SJSA1 (cell line): ENCODE measurements at regions not wholly inside any gene's neighbourhood (a gene's known extent, or its start where the extent isn't known, plus 50 kb on each side); places are given as distances from the start of the nearest gene placed in this dataset.

Experiments used
- DNase-seq, 2 experiments: peaks; one replicate each; pipeline ENCODE4 v3.0.0-alpha.2; 2015 to 2020; ENCODE audit warnings: low spot score in 2 of 2, low read depth in 1 of 2
- H3K27ac ChIP-seq: fragments of 250-450 bp; sonication (Bioruptor Pico); 2 replicates; pipeline ENCODE4 v1.5.1; 2020; ENCODE audit warnings: mild to moderate bottlenecking, moderate library complexity
- H3K27me3 ChIP-seq: fragments of 250-450 bp; sonication (Bioruptor Pico); replicated peaks from 2 replicates; pipeline ENCODE4 v1.5.1; 2020; ENCODE audit warnings: mild to moderate bottlenecking, moderate library complexity
- H3K36me3 ChIP-seq: fragments of 250-450 bp; sonication (Bioruptor Pico); 2 replicates; pipeline ENCODE4 v1.5.1; 2020; ENCODE audit warnings: mild to moderate bottlenecking
- H3K4me1 ChIP-seq: fragments of 250-450 bp; sonication (Bioruptor Pico); replicated peaks from 2 replicates; pipeline ENCODE4 v1.6.1; 2021; ENCODE audit warnings: mild to moderate bottlenecking
- H3K4me3 ChIP-seq: fragments of 250-450 bp; sonication (Bioruptor Pico); 2 replicates; pipeline ENCODE4 v1.5.1; 2020; ENCODE audit warnings: mild to moderate bottlenecking
- H3K9me3 ChIP-seq: fragments of 250-450 bp; sonication (Bioruptor Pico); replicated peaks from 2 replicates; pipeline ENCODE4 v1.5.1; 2020; ENCODE audit warnings: mild to moderate bottlenecking

DNA sequence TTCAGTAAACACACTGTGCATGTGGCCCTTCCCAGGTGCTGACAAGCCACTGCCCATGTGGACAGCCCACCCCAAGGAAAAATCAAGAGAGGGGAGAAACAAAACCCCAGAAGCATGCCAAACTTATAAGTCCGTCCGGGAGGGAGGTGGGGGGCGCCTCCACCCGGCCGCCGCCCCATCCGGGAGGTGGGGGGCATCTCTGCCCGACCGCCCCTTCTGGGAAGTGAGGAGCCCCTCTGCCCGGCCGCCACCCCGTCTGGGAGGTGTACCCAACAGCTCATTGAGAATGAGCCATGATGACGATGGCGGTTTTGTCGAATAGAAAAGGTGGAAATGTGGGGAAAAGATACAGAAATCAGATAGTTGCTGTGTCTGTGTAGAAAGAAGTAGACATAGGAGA, 53.8 kb upstream of the C2CD4B start:
- Histone ChIP-seq H3K4me3 (no peak overlapping the region), H3K27ac (no peak overlapping the region), H3K9me3 (0 out of 2 replicates have a peak, but pooled peaks cover 3% of the 10 kb centered on the region), H3K27me3 (0 out of 2 replicates have a peak, but pooled peaks cover 3% of the 10 kb centered on the region), H3K36me3 (no peaks in the 10 kb centered on the region), H3K4me1 (no peaks in the 10 kb centered on the region)
- DNase-seq = no peak

- Histone ChIP-seq H3K4me1 (no peaks in the 10 kb centered on the region), H3K4me3 (no peak overlapping the region), H3K36me3 (no peaks in the 10 kb centered on the region), H3K27me3 (0 out of 2 replicates have a peak, but pooled peaks cover 3% of the 10 kb centered on the region), H3K9me3 (0 out of 2 replicates have a peak, but pooled peaks cover 3% of the 10 kb centered on the region), H3K27ac (no peak overlapping the region)
- DNase-seq = no peak
Observed at GRCh38 chr15:62219799-62220198, 54.7 kb upstream of the C2CD4B start.

GRCh38 chr15:62223020-62223419, 57.9 kb upstream of the C2CD4B start:
- Histone ChIP-seq H3K4me1 (no peaks in the 10 kb centered on the region), H3K4me3 (no peak overlapping the region), H3K36me3 (no peaks in the 10 kb centered on the region), H3K9me3 (no peaks in the 10 kb centered on the region), H3K27ac (no peak overlapping the region), H3K27me3 (0 out of 2 replicates have a peak, but pooled peaks cover 3% of the 10 kb centered on the region)
- DNase-seq = no peak

GRCh38 chr15:62228604-62229003, 63.5 kb upstream of the C2CD4B start:
- H3K27ac ChIP-seq = no peak overlapping the region
- H3K4me1 ChIP-seq = no peaks in the 10 kb centered on the region
- H3K4me3 ChIP-seq = no peak overlapping the region
- H3K27me3 ChIP-seq = no peaks in the 10 kb centered on the region
- no peaks in the 10 kb centered on the region for H3K36me3 ChIP-seq
- DNase-seq = no peak
- H3K9me3 ChIP-seq = no peaks in the 10 kb centered on the region

DNA sequence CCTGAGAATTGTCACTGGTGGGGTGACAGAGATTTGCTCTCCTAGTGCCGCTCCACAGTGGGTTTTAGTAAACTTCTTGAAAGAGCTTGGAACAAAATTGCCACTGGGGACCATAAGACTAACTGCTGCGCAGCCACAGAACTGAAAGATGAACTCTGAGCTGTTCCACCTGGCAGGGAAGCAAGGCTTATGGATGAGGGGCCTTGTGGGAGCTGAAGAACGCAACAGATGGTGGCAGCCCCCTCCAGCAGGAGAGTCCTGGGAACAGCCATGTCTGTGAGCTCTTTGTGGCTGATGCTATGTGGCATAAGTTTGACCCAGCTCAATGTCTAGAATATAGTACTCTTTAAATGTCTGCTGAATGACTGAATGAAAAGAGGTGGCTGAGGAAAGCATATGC, 66.8 kb upstream of the C2CD4B start:
- H3K4me1 ChIP-seq = no peaks in the 10 kb centered on the region
- no peak for DNase-seq
- H3K4me3 ChIP-seq = no peak overlapping the region
- H3K27me3 ChIP-seq = no peaks in the 10 kb centered on the region
- no peaks in the 10 kb centered on the region for H3K9me3 ChIP-seq
- H3K27ac ChIP-seq = no peak overlapping the region
- no peaks in the 10 kb centered on the region for H3K36me3 ChIP-seq

DNA sequence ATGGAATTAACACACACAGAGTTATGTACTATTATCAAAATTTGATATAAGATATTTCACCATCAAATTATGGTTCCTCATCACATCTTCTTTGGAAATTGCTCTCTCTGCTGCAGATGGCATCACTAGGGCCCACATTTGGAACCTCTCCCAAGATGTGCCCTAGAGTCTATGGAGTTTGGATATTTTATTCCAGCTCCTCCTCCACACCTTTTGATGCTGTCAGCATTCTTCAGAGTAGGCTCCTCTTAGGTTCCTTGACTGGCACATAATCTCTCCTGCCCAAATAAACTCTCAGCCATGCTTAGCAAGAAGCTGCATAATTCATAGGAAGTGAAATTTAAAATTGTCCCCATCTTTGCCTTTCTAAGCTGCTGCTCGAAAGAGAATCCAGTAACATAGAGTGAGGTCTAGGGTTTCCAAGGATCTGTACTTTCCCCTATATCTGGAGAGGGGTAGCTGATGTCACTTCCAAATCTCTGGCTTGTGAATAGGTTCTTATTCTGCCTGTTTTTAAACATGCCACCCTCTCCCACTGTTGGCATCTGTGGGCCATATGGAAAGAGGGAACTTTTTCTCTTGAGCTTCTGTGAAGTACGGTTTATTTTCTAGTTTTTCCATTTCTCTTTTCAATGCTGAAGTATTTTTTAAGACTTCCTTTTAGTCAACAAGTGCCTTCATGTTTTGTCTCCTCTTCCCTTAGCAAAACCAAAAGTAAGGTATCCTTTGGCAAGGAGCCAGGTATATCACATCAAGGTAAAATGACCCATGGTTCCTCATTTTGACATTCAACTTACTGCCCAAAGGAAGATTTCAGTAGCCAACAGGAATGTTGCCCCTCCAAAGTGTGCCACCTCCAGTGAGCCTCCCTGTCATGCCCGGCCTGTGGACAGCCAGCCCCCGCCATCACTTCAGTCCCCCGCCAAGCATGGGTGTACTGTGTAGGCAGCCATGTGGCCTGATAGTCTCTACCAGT, 75.3 kb upstream of the C2CD4B start:
- Histone ChIP-seq H3K27me3 (no peaks in the 10 kb centered on the region), H3K36me3 (no peaks in the 10 kb centered on the region), H3K9me3 (peaks cover 3% of the 10 kb centered on the region; the same call in 1 of the 2 replicates), H3K27ac (no peak overlapping the region), H3K4me1 (no peaks in the 10 kb centered on the region), H3K4me3 (no peak overlapping the region)
- no peak for DNase-seq

DNA sequence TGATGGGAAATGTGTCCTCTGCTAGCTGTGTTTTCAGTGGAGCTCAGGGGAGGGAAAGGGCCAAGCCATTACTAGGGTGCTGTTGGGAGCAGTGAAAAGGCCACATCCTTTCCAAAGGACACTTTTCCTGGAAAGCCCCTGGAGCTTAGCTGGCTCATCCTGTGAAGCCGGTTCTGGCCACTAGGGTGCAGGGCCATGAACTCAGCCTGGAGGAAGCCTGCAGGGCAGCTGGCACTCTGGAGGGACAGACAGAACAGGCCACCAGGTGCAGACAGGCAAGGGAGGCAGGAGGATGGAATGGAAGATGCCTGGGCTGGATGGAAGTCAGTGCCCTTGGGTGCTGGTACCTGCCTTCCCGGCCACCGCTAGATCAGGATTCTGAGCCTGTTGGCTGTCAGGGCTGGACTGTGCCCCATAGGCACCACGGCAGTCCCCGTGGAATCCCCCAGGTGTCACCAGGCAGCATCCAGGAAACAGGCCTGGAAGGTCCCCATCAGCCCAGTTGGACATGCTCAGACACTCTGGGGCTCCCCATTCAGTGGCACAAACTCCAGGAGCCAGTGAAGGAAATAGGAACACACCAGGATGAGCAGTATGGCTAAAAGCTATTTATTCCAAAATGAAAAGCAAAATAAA, 76.2 kb upstream of the C2CD4B start:
- Histone ChIP-seq H3K36me3 (no peaks in the 10 kb centered on the region), H3K9me3 (peaks cover 3% of the 10 kb centered on the region; the same call in 1 of the 2 replicates), H3K4me1 (no peaks in the 10 kb centered on the region), H3K27me3 (no peaks in the 10 kb centered on the region), H3K4me3 (no peak overlapping the region), H3K27ac (no peak overlapping the region)
- DNase-seq = no peak

GRCh38 chr15:62242999-62243398, 77.9 kb upstream of the C2CD4B start:
- Histone ChIP-seq H3K36me3 (no peaks in the 10 kb centered on the region), H3K4me1 (no peaks in the 10 kb centered on the region), H3K9me3 (peaks cover 2% of the 10 kb centered on the region; the same call in 1 of the 2 replicates), H3K27ac (no peak overlapping the region), H3K4me3 (no peak overlapping the region), H3K27me3 (no peaks in the 10 kb centered on the region)
- DNase-seq = no peak

DNA sequence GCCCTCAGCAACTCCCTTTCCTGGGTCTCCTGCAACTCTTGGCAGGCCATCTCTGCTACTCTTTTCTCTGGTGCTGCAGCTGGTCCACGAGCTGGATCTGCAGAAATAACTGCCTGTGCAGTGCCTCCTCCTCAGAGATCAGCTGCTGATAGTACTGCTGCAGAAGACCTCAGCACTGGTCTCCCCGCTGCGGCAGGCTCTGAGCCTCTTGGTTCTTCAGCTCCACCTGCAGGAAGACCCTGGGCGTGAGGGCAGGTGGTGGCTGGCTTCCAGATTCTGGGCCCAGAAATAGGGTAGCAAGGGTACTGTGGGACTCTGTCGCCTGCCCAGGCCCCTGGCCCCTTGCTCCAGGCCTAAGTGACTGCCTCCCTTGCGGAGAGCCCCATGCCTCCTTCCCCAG, 79.7 kb upstream of the C2CD4B start:
- H3K27me3 ChIP-seq = peaks cover 8% of the 10 kb centered on the region; the same call in 1 of the 2 replicates
- H3K9me3 ChIP-seq = no peaks in the 10 kb centered on the region
- H3K27ac ChIP-seq = no peak overlapping the region
- H3K36me3 ChIP-seq = no peaks in the 10 kb centered on the region
- no peak for DNase-seq
- H3K4me1 ChIP-seq = no peaks in the 10 kb centered on the region
- H3K4me3 ChIP-seq = no peak overlapping the region

GRCh38 chr15:62248277-62248984, 83.3 kb upstream of the C2CD4B start:
- H3K4me3 ChIP-seq = no peak overlapping the region
- H3K36me3 ChIP-seq = no peaks in the 10 kb centered on the region
- H3K4me1 ChIP-seq = no peaks in the 10 kb centered on the region
- H3K27me3 ChIP-seq = peaks cover 8% of the 10 kb centered on the region; the same call in 1 of the 2 replicates
- H3K27ac ChIP-seq = no peak overlapping the region
- no peak for DNase-seq
- H3K9me3 ChIP-seq = no peaks in the 10 kb centered on the region

GRCh38 chr15:62249501-62249900, 84.4 kb upstream of the C2CD4B start:
- no peaks in the 10 kb centered on the region for H3K4me1 ChIP-seq
- H3K4me3 ChIP-seq = no peak overlapping the region
- H3K27ac ChIP-seq = no peak overlapping the region
- H3K9me3 ChIP-seq = no peaks in the 10 kb centered on the region
- no peak for DNase-seq
- peaks cover 8% of the 10 kb centered on the region; the same call in 1 of the 2 replicates for H3K27me3 ChIP-seq
- no peaks in the 10 kb centered on the region for H3K36me3 ChIP-seq

DNA sequence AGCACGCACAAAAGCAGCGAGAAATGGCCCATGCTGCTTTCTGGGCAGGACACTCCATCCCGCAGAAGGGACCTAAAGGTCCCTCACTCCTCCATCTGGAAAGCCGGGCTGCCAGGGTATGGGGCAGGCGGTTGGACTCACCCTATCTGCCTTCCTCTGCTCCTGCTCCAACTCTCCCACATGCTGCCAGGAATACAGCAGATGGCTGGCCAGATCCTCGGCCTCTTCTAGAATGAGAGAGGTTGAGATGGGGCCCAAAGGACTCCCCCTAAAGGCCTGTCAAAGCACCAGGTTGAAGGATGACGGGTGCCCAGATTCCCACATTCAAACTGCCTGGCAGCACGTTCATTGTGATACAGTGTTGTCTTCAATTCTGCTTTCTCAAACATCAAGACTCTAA, 85.1 kb upstream of the C2CD4B start:
- Histone ChIP-seq H3K4me3 (no peak overlapping the region), H3K36me3 (no peaks in the 10 kb centered on the region), H3K4me1 (no peaks in the 10 kb centered on the region), H3K27me3 (peaks cover 8% of the 10 kb centered on the region; the same call in 1 of the 2 replicates), H3K9me3 (no peaks in the 10 kb centered on the region), H3K27ac (no peak overlapping the region)
- no peak for DNase-seq

DNA sequence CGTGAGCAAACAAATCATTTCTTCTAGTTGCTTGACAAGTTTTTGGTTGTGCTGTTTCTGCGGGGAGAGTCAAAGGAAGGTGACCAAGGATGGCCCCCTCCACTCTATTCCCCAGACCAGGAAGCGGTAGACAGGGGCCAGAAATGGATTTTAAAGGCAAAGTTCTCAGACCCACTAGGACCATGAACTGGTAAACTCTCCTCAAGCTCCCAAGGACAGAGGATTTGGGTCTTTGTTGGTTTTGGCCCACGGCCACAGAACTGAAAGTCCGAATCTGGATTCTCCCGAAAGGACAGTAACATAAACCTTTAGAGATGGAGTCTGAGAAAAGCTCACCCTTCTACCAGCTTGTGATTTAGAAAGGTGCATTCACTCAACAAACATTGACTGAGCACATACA, 85.9 kb upstream of the C2CD4B start:
- no peak for DNase-seq
- H3K4me3 ChIP-seq = no peak overlapping the region
- no peaks in the 10 kb centered on the region for H3K36me3 ChIP-seq
- H3K4me1 ChIP-seq = no peaks in the 10 kb centered on the region
- H3K27ac ChIP-seq = no peak overlapping the region
- H3K27me3 ChIP-seq = peaks cover 8% of the 10 kb centered on the region; the same call in 1 of the 2 replicates
- no peaks in the 10 kb centered on the region for H3K9me3 ChIP-seq
